ENCODE measurements at regions not wholly inside any gene's neighbourhood (a gene's known extent, or its start where the extent isn't known, plus 50 kb on each side); places are given as distances from the start of the nearest gene placed in this dataset.

- DNase-seq (ENCODE audit: extremely low spot score), result no peak
- TF ChIP-seq CTCF (IDR thresholded peaks at IDR 0.05; ENCODE audit: control extremely low read depth, extremely low read depth, low read depth, missing control alignments), result no peak
- ChIA-PET CTCF (interaction anchor here (0.8 to 1.9 kb wide), 2 partner anchors 15 to 35 kb away, joined by 3 to 5 read pairs; no protein-coding TSS in a partner anchor), POLR2A (no interaction called here)
Observed at GRCh38 chr2:196568506-196568905, 71.0 kb upstream of the CCDC150 start.

GRCh38 chr2:196584903-196585302 is 54.6 kb upstream of the CCDC150 start:
- CTCF ChIA-PET, result no interaction called here
- POLR2A ChIA-PET, result no interaction called here
- no peak for TF ChIP-seq CTCF (IDR thresholded peaks at IDR 0.05; ENCODE audit: control extremely low read depth, extremely low read depth, low read depth, missing control alignments)
- no peak for DNase-seq (ENCODE audit: extremely low spot score)

GRCh38 chr2:196586511-196586991 is 53.0 kb upstream of the CCDC150 start:
- DNase-seq (ENCODE audit: extremely low spot score), result no peak
- POLR2A ChIA-PET, result no interaction called here
- no peak for TF ChIP-seq CTCF (IDR thresholded peaks at IDR 0.05; ENCODE audit: control extremely low read depth, extremely low read depth, low read depth, missing control alignments)
- CTCF ChIA-PET, result no interaction called here

- no peak for DNase-seq (ENCODE audit: extremely low spot score)
- POLR2A ChIA-PET, result no interaction called here
- TF ChIP-seq CTCF (IDR thresholded peaks at IDR 0.05; ENCODE audit: control extremely low read depth, extremely low read depth, low read depth, missing control alignments), result no peak
- CTCF ChIA-PET, result no interaction called here
Observed at GRCh38 chr2:196587056-196587455, 52.5 kb upstream of the CCDC150 start.

GRCh38 chr2:196587739-196588138 is 51.8 kb upstream of the CCDC150 start:
- DNase-seq (ENCODE audit: extremely low spot score), result no peak
- ChIA-PET CTCF (no interaction called here), POLR2A (no interaction called here)
- TF ChIP-seq CTCF (IDR thresholded peaks at IDR 0.05; ENCODE audit: control extremely low read depth, extremely low read depth, low read depth, missing control alignments), result no peak

GRCh38 chr2:196589419-196589818 is 50.1 kb upstream of the CCDC150 start:
- ChIA-PET POLR2A (no interaction called here), CTCF (no interaction called here)
- no peak for DNase-seq (ENCODE audit: extremely low spot score)
- no peak for TF ChIP-seq CTCF (IDR thresholded peaks at IDR 0.05; ENCODE audit: control extremely low read depth, extremely low read depth, low read depth, missing control alignments)

All from GM10248 (cell line).